GM19240 (cell line): ENCODE measurements at regions not wholly inside any gene's neighbourhood (a gene's known extent, or its start where the extent isn't known, plus 50 kb on each side); places are given as distances from the start of the nearest gene placed in this dataset.

Experiments
- DNase-seq: peaks from one replicate; pipeline ENCODE4 v3.0.0; 2011; ENCODE audit warnings: low spot score; ENCODE audit not compliant: insufficient read length

GRCh38 chr20:18999086-18999485, 185.5 kb downstream of the SCP2D1 start:
- no peak for DNase-seq

GRCh38 chr20:19000078-19000477, 186.5 kb downstream of the SCP2D1 start:
- DNase-seq = no peak

- DNase-seq = no peak
These were observed 187.6 kb downstream of the SCP2D1 start for GRCh38 chr20:19001177-19001576.

DNA sequence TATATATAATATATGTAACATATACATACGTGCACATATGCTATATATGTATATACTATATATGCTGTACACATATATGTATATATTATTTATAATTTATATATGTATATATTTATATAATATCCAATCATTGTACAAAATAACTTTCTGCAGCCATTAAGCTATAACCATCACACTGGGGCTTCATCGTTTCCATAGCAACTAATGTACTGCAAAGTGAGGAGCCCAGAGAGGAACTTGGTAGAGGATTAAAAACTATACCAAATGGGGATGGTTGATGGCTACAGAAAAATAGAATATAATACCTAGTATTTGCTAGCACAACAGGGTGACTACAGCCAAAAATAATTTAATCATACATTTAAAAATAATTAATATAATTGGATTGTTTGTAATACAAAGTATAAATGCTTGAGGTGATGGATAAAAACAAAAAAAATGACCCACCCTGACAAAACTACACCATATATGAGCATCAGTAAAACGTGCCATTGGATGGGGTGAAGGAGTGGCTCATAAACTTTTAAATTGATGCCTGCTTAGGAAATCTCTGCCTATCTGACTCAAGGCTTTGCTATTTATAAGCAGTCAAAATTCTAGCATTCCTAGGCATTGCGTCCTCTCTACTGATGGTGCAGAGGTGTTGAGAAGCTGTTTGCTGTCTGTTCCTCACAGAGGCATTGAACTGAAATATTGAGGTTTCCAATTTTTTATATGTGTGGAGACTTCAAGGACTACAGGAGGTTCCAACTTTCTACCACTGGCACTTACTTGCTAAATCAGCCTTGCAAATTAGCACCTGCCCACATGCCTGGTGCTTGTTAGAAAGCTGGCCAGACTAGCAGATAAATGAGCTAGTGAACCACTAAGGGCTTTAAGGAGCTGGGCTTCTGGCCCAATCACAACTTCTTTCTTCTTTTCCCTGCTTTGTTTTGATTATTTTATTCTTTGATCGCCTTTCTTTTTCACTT, 190.1 kb downstream of the SCP2D1 start:
- no peak for DNase-seq

GRCh38 chr20:19004975-19005374, 191.4 kb downstream of the SCP2D1 start:
- DNase-seq = no peak

GRCh38 chr20:19008497-19008896, 194.9 kb downstream of the SCP2D1 start:
- no peak for DNase-seq

GRCh38 chr20:19009081-19009688, 195.6 kb downstream of the SCP2D1 start:
- no peak for DNase-seq

GRCh38 chr20:19012676-19013075, 199.1 kb downstream of the SCP2D1 start:
- no peak for DNase-seq

- no peak for DNase-seq
These were observed 198.5 kb upstream of the SLC24A3 start for GRCh38 chr20:19013907-19014306.

GRCh38 chr20:19015351-19016139, 196.9 kb upstream of the SLC24A3 start:
- DNase-seq = no peak

DNA sequence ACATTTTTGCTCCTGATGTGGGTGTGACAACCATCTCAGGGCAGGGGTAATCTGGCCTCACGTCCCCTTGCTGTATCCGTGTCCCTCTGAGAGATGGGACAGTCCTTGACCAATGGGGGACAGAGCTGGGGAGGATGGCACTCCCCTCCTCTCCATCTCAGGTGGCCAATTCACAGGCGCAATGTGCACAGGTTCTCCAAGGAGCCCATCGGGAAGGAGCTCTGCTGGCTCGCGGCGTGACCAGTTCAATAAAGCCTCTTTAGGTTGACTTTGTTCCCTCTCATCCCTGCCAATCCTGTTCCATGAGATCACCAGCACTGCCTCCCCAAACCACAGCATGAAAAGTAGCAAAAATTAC, 196.3 kb upstream of the SLC24A3 start:
- DNase-seq = no peak

- DNase-seq = no peak
These were observed 195.2 kb upstream of the SLC24A3 start for GRCh38 chr20:19017104-19017690.

DNA sequence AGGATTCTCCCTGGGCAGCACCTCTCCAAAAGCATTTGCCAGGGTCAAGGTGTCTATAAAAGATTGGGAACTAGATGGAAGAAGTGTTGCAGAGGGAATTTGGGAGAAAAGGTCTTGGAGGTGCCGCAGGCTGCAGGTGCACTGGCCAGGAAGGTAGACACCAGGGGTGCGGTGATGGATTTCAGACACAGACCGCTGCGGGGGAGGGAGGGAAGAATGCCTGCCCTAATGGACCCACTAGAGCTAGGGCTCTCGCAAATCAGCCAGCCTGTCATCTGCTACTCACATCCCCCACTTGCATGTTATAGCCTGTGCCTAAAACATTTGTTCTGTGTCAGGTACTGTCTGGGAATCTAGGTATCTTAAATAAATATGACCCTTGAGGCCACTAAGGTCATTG, 193.6 kb upstream of the SLC24A3 start:
- DNase-seq = no peak

GRCh38 chr20:19019734-19020364, 192.6 kb upstream of the SLC24A3 start:
- DNase-seq = no peak

- no peak for DNase-seq
These were observed 190.9 kb upstream of the SLC24A3 start for GRCh38 chr20:19021406-19022117.

GRCh38 chr20:19022118-19022575, 190.3 kb upstream of the SLC24A3 start:
- DNase-seq = no peak

GRCh38 chr20:19022791-19023448, 189.5 kb upstream of the SLC24A3 start:
- no peak for DNase-seq

GRCh38 chr20:19024296-19025035, 188.0 kb upstream of the SLC24A3 start:
- DNase-seq = no peak

DNA sequence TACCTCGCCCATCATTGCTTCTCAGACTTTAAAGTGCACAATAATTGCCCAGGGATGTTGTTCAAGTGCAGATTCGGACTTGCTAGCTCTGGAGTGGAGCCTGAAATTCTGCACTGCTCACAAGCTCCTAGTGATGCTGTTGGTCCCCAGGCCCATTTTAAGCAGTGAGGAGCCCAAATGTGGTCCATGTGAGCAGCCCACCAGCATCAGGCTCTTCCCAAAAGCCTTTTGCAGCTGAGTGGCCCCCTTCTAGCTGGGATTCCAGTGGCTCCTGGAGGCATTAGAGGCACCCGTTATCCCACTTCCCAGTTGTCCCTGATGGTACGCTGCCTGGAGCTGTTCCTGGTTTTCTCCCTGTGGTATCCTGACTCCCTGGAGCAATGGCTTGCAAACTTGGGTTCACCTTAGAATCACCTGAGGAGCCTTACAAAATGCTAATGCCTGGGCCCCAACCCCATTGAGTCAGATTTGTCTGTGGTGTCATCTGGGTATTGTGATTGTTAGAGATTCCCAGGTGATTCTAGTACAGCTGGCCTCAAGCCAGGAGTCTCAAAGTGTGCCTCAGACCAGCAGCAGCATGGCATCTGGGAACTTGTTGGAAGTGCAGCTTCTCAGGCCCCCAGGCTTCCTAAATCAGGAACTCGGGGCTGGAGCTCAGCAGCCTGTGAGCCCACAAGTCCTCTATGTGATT, 186.9 kb upstream of the SLC24A3 start:
- DNase-seq = no peak
